HEK293 (cell line): ENCODE measurements at regions not wholly inside any gene's neighbourhood (a gene's known extent, or its start where the extent isn't known, plus 50 kb on each side); places are given as distances from the start of the nearest gene placed in this dataset.

Experiments used
- CTCF ChIA-PET: fragments of 350-600 bp; formaldehyde crosslinking; extraction: SDS; loops from one replicate; lab custom pipeline; 2021; ENCODE audit warnings: antibody characterized with exemption; lab: Yijun Ruan, JAX
- POLR2A ChIA-PET: fragments of 300-600 bp; formaldehyde crosslinking; extraction: SDS; loops from one replicate; lab custom pipeline; 2020; ENCODE audit warnings: antibody characterized with exemption, inconsistent platforms; lab: Yijun Ruan, JAX
- H3K27ac ChIP-seq: fragments of 200-500 bp; sonication (Bioruptor generic); 2 replicates; pipeline ENCODE4 v1.5.1; 2014; ENCODE audit warnings: low read depth, low read length, control low read depth, inconsistent platforms; ENCODE audit errors: extremely low read depth
- H3K36me3 ChIP-seq, 2 experiments: fragments of 200-500 bp in 1 of 2; sonication (Bioruptor generic) in 1 of 2; 1 replicate in 1 of 2; 2 replicates in 1 of 2; pipeline ENCODE4 v1.5.1; 2014 to 2017; ENCODE audit warnings: inconsistent platforms in 2 of 2, low read length in 2 of 2; ENCODE audit not compliant: control insufficient read depth in 2 of 2, insufficient read depth in 1 of 2
- H3K4me1 ChIP-seq: fragments of 200-500 bp; sonication (Bioruptor generic); 2 replicates; pipeline ENCODE4 v1.5.1; 2014; ENCODE audit warnings: mild to moderate bottlenecking, low read length, inconsistent platforms; ENCODE audit not compliant: control insufficient read depth, insufficient read depth
- H3K4me3 ChIP-seq: 2 replicates; pipeline ENCODE4 v1.5.1; 2011; ENCODE audit warnings: low read depth, mild to moderate bottlenecking, control low read depth, low read length, moderate library complexity
- H3K9me3 ChIP-seq: fragments of 200-500 bp; sonication (Bioruptor generic); 2 replicates; pipeline ENCODE4 v1.5.1; 2014; ENCODE audit warnings: low read depth, low read length, inconsistent platforms; ENCODE audit not compliant: control insufficient read depth, insufficient read depth
- FEZF1 ChIP-seq: fragments of 450-650 bp; formaldehyde crosslinking; IDR thresholded peaks from 2 replicates; pipeline ENCODE4 v1.5.1; 2016; ENCODE audit warnings: missing biosample characterization, missing genetic modification characterization
- MYNN ChIP-seq: fragments of 450-650 bp; formaldehyde crosslinking; IDR thresholded peaks from 2 replicates; pipeline ENCODE4 v1.5.1; 2016; ENCODE audit warnings: missing biosample characterization, missing genetic modification characterization, borderline replicate concordance
- REPIN1 ChIP-seq: fragments of 450-650 bp; formaldehyde crosslinking; IDR thresholded peaks from 2 replicates; pipeline ENCODE4 v1.5.1; 2017; ENCODE audit warnings: missing biosample characterization, missing genetic modification characterization, low read depth
- TSHZ1 ChIP-seq: fragments of 450-650 bp; formaldehyde crosslinking; IDR thresholded peaks from 2 replicates; pipeline ENCODE4 v1.5.1; 2016; ENCODE audit warnings: missing biosample characterization, missing genetic modification characterization, borderline replicate concordance
- ZBTB10 ChIP-seq: fragments of 450-650 bp; formaldehyde crosslinking; IDR thresholded peaks from 2 replicates; pipeline ENCODE4 v1.5.1; 2016; ENCODE audit warnings: missing biosample characterization, missing genetic modification characterization
- ZBTB21 ChIP-seq: fragments of 450-650 bp; formaldehyde crosslinking; IDR thresholded peaks from 2 replicates; pipeline ENCODE4 v1.5.1; 2017; ENCODE audit warnings: missing biosample characterization, missing genetic modification characterization
- ZNF155 ChIP-seq: fragments of 450-650 bp; formaldehyde crosslinking; IDR thresholded peaks from 2 replicates; pipeline ENCODE4 v1.5.1; 2016; ENCODE audit warnings: missing biosample characterization, missing genetic modification characterization
- ZNF157 ChIP-seq: fragments of 450-650 bp; formaldehyde crosslinking; IDR thresholded peaks from 2 replicates; pipeline ENCODE4 v1.5.1; 2016; ENCODE audit warnings: missing biosample characterization, missing genetic modification characterization
- ZNF174 ChIP-seq: fragments of 450-650 bp; formaldehyde crosslinking; IDR thresholded peaks from 2 replicates; pipeline ENCODE4 v1.5.0; 2017; ENCODE audit warnings: missing biosample characterization, mild to moderate bottlenecking, missing genetic modification characterization
- ZNF221 ChIP-seq: fragments of 450-650 bp; formaldehyde crosslinking; IDR thresholded peaks from 2 replicates; pipeline ENCODE4 v1.5.1; 2017; ENCODE audit warnings: missing biosample characterization, missing genetic modification characterization, borderline replicate concordance
- ZNF302 ChIP-seq: fragments of 450-650 bp; formaldehyde crosslinking; IDR thresholded peaks from 2 replicates; pipeline ENCODE4 v1.5.1; 2016; ENCODE audit warnings: missing biosample characterization, missing genetic modification characterization, low read depth
- ZNF391 ChIP-seq: fragments of 450-650 bp; formaldehyde crosslinking; IDR thresholded peaks from 2 replicates; pipeline ENCODE4 v1.5.1; 2016; ENCODE audit warnings: low read depth, missing biosample characterization, missing genetic modification characterization, borderline replicate concordance
- ZNF521 ChIP-seq: fragments of 450-650 bp; formaldehyde crosslinking; IDR thresholded peaks from 2 replicates; pipeline ENCODE4 v1.5.1; 2017; ENCODE audit warnings: missing biosample characterization, mild to moderate bottlenecking, missing genetic modification characterization
- ZNF529 ChIP-seq: fragments of 450-650 bp; formaldehyde crosslinking; IDR thresholded peaks from 2 replicates; pipeline ENCODE4 v1.5.1; 2017; ENCODE audit warnings: missing genetic modification characterization, missing biosample characterization; ENCODE audit not compliant: insufficient replicate concordance
- ZNF530 ChIP-seq: fragments of 450-650 bp; formaldehyde crosslinking; IDR thresholded peaks from 2 replicates; pipeline ENCODE4 v1.5.1; 2016; ENCODE audit warnings: low read depth, missing biosample characterization, missing genetic modification characterization
- ZNF626 ChIP-seq: fragments of 450-650 bp; sonication (Bioruptor Pico); formaldehyde crosslinking; IDR thresholded peaks from 2 replicates; pipeline ENCODE4 v1.5.1; 2018; ENCODE audit warnings: missing biosample characterization, missing genetic modification characterization, inconsistent platforms
- ZNF658 ChIP-seq: fragments of 450-650 bp; formaldehyde crosslinking; IDR thresholded peaks from 2 replicates; pipeline ENCODE4; 2016; ENCODE audit warnings: missing biosample characterization, missing genetic modification characterization
- ZNF843 ChIP-seq: fragments of 450-650 bp; formaldehyde crosslinking; IDR thresholded peaks from 2 replicates; pipeline ENCODE4 v1.5.1; 2016; ENCODE audit warnings: missing biosample characterization, missing genetic modification characterization
- TF ChIP-seq, protein P1 (sequence below): fragments of 450-650 bp; formaldehyde crosslinking; IDR thresholded peaks from 2 replicates; pipeline ENCODE4 v1.5.1; 2016; ENCODE audit warnings: missing biosample characterization, missing genetic modification characterization
- TF ChIP-seq, protein P2 (sequence below): fragments of 450-650 bp; formaldehyde crosslinking; IDR thresholded peaks from 2 replicates; pipeline ENCODE4 v1.5.1; 2017; ENCODE audit warnings: missing biosample characterization, missing genetic modification characterization
- TF ChIP-seq, protein P3 (sequence below): fragments of 450-650 bp; formaldehyde crosslinking; IDR thresholded peaks from 2 replicates; pipeline ENCODE4 v1.5.1; 2017; ENCODE audit warnings: missing biosample characterization, mild to moderate bottlenecking, missing genetic modification characterization, moderate library complexity
- TF ChIP-seq, protein P4 (sequence below): fragments of 450-650 bp; formaldehyde crosslinking; IDR thresholded peaks from 2 replicates; pipeline ENCODE4 v1.5.1; 2016; ENCODE audit warnings: missing biosample characterization, missing genetic modification characterization

DNA sequence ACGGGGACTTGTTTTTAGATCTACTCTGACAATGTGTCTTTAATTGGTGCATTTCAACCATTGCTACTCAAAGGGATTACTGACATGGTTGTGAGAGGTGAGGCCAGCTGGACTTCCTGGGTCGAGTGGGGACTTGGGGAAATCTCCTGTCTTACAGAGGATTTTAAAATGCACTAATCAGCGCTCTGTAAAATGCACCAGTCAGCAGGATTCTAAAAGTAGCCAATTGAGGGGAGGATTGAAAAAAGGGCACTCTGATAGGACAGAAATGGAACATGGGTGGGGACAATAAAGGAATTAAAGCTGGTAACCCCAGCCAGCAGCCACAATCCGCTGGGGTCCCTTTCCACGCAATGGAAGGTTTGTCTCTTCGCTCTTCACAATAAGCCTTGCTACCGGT, 122.5 kb upstream of the SNRPN start (continued):
- TF ChIP-seq TSHZ1 (tag by site-specific recombination), result no peak

GRCh38 chr15:24835301-24835700, 119.5 kb upstream of the SNRPN start:
- Histone ChIP-seq H3K36me3 (no peaks in the 10 kb centered on the region), H3K4me3 (no peak overlapping the region), H3K9me3 (no peaks in the 10 kb centered on the region), H3K27ac (no peak overlapping the region)
- ChIA-PET CTCF (no interaction called here), POLR2A (no interaction called here)
- TF ChIP-seq ZNF530 (tag by site-specific recombination) (no peak), ZNF529 (no peak), REPIN1 (tag by site-specific recombination) (no peak), ZBTB21 (tag by site-specific recombination) (no peak), ZNF155 (tag by site-specific recombination) (no peak), ZNF843 (tag by site-specific recombination) (no peak), ZNF626 (tag by site-specific recombination) (no peak), MYNN (tag by site-specific recombination) (no peak), ZNF521 (no peak), ZNF157 (tag by site-specific recombination) (no peak), ZNF658 (tag by site-specific recombination) (no peak)
- TF ChIP-seq, protein P1, sequence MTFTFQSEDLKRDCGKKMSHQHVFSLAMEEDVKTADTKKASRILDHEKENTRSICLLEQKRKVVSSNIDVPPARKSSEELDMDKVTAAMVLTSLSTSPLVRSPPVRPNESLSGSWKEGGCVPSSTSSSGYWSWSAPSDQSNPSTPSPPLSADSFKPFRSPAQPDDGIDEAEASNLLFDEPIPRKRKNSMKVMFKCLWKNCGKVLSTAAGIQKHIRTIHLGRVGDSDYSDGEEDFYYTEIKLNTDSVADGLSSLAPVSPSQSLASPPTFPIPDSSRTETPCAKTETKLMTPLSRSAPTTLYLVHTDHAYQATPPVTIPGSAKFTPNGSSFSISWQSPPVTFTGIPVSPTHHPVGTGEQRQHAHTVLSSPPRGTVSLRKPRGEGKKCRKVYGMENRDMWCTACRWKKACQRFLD (tag by site-specific recombination), result no peak
- TF ChIP-seq, protein P2, sequence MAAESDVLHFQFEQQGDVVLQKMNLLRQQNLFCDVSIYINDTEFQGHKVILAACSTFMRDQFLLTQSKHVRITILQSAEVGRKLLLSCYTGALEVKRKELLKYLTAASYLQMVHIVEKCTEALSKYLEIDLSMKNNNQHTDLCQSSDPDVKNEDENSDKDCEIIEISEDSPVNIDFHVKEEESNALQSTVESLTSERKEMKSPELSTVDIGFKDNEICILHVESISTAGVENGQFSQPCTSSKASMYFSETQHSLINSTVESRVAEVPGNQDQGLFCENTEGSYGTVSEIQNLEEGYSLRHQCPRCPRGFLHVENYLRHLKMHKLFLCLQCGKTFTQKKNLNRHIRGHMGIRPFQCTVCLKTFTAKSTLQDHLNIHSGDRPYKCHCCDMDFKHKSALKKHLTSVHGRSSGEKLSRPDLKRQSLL (tag by site-specific recombination), result no peak
- TF ChIP-seq, all 188 proteins: peak for 0
- no peaks in the 10 kb centered on the region for H3K4me1 ChIP-seq

- no peaks in the 10 kb centered on the region for H3K9me3 ChIP-seq
- ChIA-PET POLR2A (no interaction called here), CTCF (no interaction called here)
- H3K36me3 ChIP-seq, result no peaks in the 10 kb centered on the region
- no peak overlapping the region for H3K4me3 ChIP-seq
- H3K4me1 ChIP-seq, result no peaks in the 10 kb centered on the region
- no peak overlapping the region for H3K27ac ChIP-seq
- TF ChIP-seq FEZF1 (no peak), ZBTB21 (tag by site-specific recombination) (no peak), ZNF221 (no peak), ZNF391 (no peak), ZNF626 (tag by site-specific recombination) (no peak), ZBTB10 (tag by site-specific recombination) (no peak), ZNF174 (tag by site-specific recombination) (no peak), ZNF302 (no peak)
- TF ChIP-seq, protein P3, sequence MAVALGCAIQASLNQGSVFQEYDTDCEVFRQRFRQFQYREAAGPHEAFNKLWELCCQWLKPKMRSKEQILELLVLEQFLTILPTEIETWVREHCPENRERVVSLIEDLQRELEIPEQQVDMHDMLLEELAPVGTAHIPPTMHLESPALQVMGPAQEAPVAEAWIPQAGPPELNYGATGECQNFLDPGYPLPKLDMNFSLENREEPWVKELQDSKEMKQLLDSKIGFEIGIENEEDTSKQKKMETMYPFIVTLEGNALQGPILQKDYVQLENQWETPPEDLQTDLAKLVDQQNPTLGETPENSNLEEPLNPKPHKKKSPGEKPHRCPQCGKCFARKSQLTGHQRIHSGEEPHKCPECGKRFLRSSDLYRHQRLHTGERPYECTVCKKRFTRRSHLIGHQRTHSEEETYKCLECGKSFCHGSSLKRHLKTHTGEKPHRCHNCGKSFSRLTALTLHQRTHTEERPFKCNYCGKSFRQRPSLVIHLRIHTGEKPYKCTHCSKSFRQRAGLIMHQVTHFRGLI (tag by site-specific recombination), result no peak
- TF ChIP-seq, protein P4, sequence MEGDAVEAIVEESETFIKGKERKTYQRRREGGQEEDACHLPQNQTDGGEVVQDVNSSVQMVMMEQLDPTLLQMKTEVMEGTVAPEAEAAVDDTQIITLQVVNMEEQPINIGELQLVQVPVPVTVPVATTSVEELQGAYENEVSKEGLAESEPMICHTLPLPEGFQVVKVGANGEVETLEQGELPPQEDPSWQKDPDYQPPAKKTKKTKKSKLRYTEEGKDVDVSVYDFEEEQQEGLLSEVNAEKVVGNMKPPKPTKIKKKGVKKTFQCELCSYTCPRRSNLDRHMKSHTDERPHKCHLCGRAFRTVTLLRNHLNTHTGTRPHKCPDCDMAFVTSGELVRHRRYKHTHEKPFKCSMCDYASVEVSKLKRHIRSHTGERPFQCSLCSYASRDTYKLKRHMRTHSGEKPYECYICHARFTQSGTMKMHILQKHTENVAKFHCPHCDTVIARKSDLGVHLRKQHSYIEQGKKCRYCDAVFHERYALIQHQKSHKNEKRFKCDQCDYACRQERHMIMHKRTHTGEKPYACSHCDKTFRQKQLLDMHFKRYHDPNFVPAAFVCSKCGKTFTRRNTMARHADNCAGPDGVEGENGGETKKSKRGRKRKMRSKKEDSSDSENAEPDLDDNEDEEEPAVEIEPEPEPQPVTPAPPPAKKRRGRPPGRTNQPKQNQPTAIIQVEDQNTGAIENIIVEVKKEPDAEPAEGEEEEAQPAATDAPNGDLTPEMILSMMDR (tag by site-specific recombination), result no peak
Observed at GRCh38 chr15:24848050-24848449, 106.7 kb upstream of the SNRPN start.
